B cell (primary cell): ENCODE measurements at regions not wholly inside any gene's neighbourhood (a gene's known extent, or its start where the extent isn't known, plus 50 kb on each side); places are given as distances from the start of the nearest gene placed in this dataset.
A peak's percentile ranks its signal among the peaks of the same experiment; 100 is the strongest.

ENCODE experiments used
- ATAC-seq: fragments of 200-7000 bp; cut with Tn5 transposase; one replicate; pipeline ENCODE4 v1.10.0; 2021; ENCODE audit warnings: low read depth, mild to moderate bottlenecking, moderate number of reproducible peaks, moderate library complexity
- CTCF ChIA-PET: fragments of 350-600 bp; sonication (Branson Sonifier 250); formaldehyde crosslinking; loops from one replicate; lab custom pipeline; 2021; ENCODE audit warnings: antibody characterized with exemption, inconsistent platforms; lab: Charles Lee
- POLR2A ChIA-PET: fragments of 350-600 bp; sonication (Branson Sonifier 250); formaldehyde crosslinking; loops from one replicate; lab custom pipeline; 2021; ENCODE audit warnings: antibody characterized with exemption; lab: Charles Lee
- DNase-seq: peaks from one replicate; pipeline ENCODE4 v3.0.0; 2013
- H2AFZ ChIP-seq: 2 replicates; pipeline ENCODE4 v1.6.1; 2012; ENCODE audit warnings: mild to moderate bottlenecking, low read depth, low read length; ENCODE audit not compliant: insufficient read depth, poor library complexity, severe bottlenecking
- H3K27ac ChIP-seq, 2 donors: 1 replicate in 1 of 2; 2 replicates in 1 of 2; pipeline ENCODE4 v1.5.1; 2012 to 2013; ENCODE audit warnings: low read length in 2 of 2, mild to moderate bottlenecking in 2 of 2, moderate library complexity in 1 of 2
- H3K27me3 ChIP-seq, 4 experiments: fragments of 200-600 bp in 1 of 4; sonication (generic) in 1 of 4; replicated peaks in 1 of 4; 1 replicate in 2 of 4; 2 replicates in 2 of 4; pipeline versions ENCODE4 v1.6.1 to v1.7.0; 2013 to 2016; ENCODE audit warnings: low read length in 3 of 4, mild to moderate bottlenecking in 2 of 4, mixed read lengths in 1 of 4, moderate library complexity in 1 of 4; ENCODE audit not compliant: insufficient read depth in 4 of 4, control insufficient read depth in 3 of 4; ENCODE audit errors: control extremely low read depth in 1 of 4
- H3K36me3 ChIP-seq, 2 experiments: replicated peaks in 1 of 2; 1 replicate in 1 of 2; 2 replicates in 1 of 2; pipeline versions ENCODE4 v1.6.1 to v1.7.1; 2013; ENCODE audit warnings: low read length in 1 of 2; ENCODE audit not compliant: insufficient read depth in 2 of 2, control insufficient read depth in 1 of 2; ENCODE audit errors: control extremely low read depth in 1 of 2, extremely low read depth in 1 of 2
- H3K4me1 ChIP-seq, 2 donors: fragments of 200-600 bp in 1 of 2; sonication (generic) in 1 of 2; 1 replicate in 1 of 2; 2 replicates in 1 of 2; pipeline versions ENCODE4 v1.5.1 to v1.6.1; 2013 to 2017; ENCODE audit warnings: low read length in 2 of 2; ENCODE audit not compliant: control insufficient read depth in 2 of 2, insufficient read depth in 2 of 2
- H3K4me2 ChIP-seq: replicated peaks from 2 replicates; pipeline ENCODE3; 2012; ENCODE audit warnings: mild to moderate bottlenecking, low read depth, low read length; ENCODE audit not compliant: poor library complexity, severe bottlenecking
- H3K4me3 ChIP-seq, 5 experiments: fragments of 200-600 bp in 1 of 5; sonication (generic) in 1 of 5; 1 replicate in 3 of 5; 2 replicates in 2 of 5; pipeline versions ENCODE4 v1.5.1 to v1.7.0; 2011 to 2016; ENCODE audit warnings: low read length in 4 of 5, mild to moderate bottlenecking in 4 of 5, low read depth in 2 of 5, control low read depth in 1 of 5, moderate library complexity in 1 of 5; ENCODE audit not compliant: insufficient read depth in 1 of 5; ENCODE audit errors: control extremely low read depth in 1 of 5, extremely low read depth in 1 of 5
- H3K79me2 ChIP-seq: fragments of 200-600 bp; sonication (generic); one replicate; pipeline ENCODE4 v1.6.0; 2016; ENCODE audit warnings: low read length; ENCODE audit not compliant: control insufficient read depth, insufficient read depth
- H3K9ac ChIP-seq: fragments of 200-600 bp; sonication (generic); 2 replicates; pipeline ENCODE4 v1.6.1; 2017; ENCODE audit warnings: mild to moderate bottlenecking, low read length, moderate library complexity
- H3K9me3 ChIP-seq, 3 donors: one replicate each; pipeline versions ENCODE4 v1.6.1 to v1.7.1; 2013; ENCODE audit warnings: low read length in 2 of 3; ENCODE audit not compliant: control insufficient read depth in 2 of 3, insufficient read depth in 1 of 3; ENCODE audit errors: control extremely low read depth in 1 of 3
- H4K20me1 ChIP-seq: 2 replicates; pipeline ENCODE4 v1.6.0; 2012; ENCODE audit warnings: mild to moderate bottlenecking, low read length; ENCODE audit not compliant: insufficient read depth, control insufficient read depth, poor library complexity, severe bottlenecking
- H3K27ac Mint-ChIP-seq: one replicate; pipeline ENCODE4 v1.8.0; 2021; ENCODE audit warnings: mixed read lengths
- H3K27me3 Mint-ChIP-seq: one replicate; pipeline ENCODE4 v1.8.0; 2021; ENCODE audit warnings: mixed read lengths
- H3K4me1 Mint-ChIP-seq: one replicate; pipeline ENCODE4 v1.8.0; 2021; ENCODE audit warnings: mixed read lengths
- H3K4me3 Mint-ChIP-seq: one replicate; pipeline ENCODE4 v1.8.0; 2021; ENCODE audit warnings: mixed read lengths
- H3K9me3 Mint-ChIP-seq: one replicate; pipeline ENCODE4 v1.8.0; 2022; ENCODE audit warnings: mixed read lengths; ENCODE audit not compliant: insufficient read depth
- CTCF ChIP-seq: fragments of 200-600 bp; IDR thresholded peaks from one replicate; pipeline ENCODE4 v1.8.0; 2022; ENCODE audit warnings: antibody characterized with exemption, mild to moderate bottlenecking
- EZH2 ChIP-seq: IDR thresholded peaks from 2 replicates; pipeline ENCODE4 v1.6.1; 2012; ENCODE audit warnings: borderline replicate concordance, low read depth, mild to moderate bottlenecking, moderate library complexity, low read length; ENCODE audit not compliant: insufficient read depth, poor library complexity, severe bottlenecking
- WGBS: methylation state at CpG from one replicate; pipeline ENCODE4 v1.1.5; 2013; ENCODE audit warnings: missing lambda C conversion rate; ENCODE audit not compliant: insufficient coverage; 5-methylcytosine and 5-hydroxymethylcytosine counted together
- intact Hi-C: fragments of 100-400 bp; cut with micrococcal nuclease; formaldehyde crosslinking; loops from one replicate; pipeline ENCODE4 v1.10.0; 2022

DNA sequence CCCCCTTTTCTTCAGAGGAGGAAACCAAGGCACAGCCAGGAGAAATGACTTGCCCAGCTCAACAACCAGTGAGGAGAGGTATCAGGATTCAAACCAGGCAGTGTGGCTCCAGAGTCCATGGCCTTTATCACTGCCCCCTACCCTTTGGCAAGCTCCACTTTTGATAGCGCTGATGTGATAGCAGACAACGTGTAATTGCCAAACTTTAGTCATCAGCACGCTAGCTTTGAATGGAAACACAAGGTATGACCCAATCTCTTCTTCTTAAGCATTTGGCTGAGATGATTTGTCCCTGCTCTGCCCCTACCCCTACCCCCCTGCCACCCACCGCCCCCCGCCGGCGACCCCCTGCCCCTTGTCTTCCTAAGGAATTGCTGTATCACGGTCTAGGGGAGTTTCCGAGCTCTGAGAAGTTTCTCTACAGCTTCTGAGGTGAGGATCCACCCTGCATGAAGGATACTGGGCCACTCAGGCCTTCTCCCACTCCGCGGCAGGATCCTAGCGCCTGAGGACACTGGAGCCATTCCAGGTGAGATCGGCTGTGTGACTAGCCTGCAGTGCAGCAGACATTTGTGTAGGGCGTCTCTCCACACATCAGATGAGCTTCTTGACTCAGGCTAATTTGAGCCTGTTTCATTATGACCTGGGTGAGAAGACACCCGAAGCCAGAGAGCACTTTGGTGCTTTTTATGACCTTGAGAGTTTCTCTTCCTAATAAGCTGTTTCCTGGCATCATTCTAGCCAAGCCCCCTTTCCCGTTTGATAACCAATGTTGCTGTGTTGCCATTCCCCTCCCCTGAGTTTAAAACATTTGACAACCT lies 75.1 kb upstream of the MAP4K4 start:
- Histone ChIP-seq H3K4me2 (peak overlapping the region; percentile 63), H3K36me3 (no peaks in the 10 kb centered on the region), H3K79me2 (peaks cover 5% of the 10 kb centered on the region), H3K27me3 (no peaks in the 10 kb centered on the region), H2AFZ (peak overlapping the region; percentile 57), H3K4me1 (peaks cover 42 to 62% of the 10 kb centered on the region in 2 donors), H4K20me1 (no peaks in the 10 kb centered on the region), H3K4me3 (peak overlapping the region in 1 of 5 experiments; percentile 16), H3K9ac (peak overlapping the region; percentile 44), H3K9me3 (peaks cover 0 to 6% (median 0%) of the 10 kb centered on the region in 3 donors), H3K27ac (peak overlapping the region; percentile 75 to 88)
- ATAC-seq (peak; percentile 48), DNase-seq (no peak)
- Mint-ChIP-seq H3K9me3 (no peaks in the 10 kb centered on the region), H3K27me3 (no peaks in the 10 kb centered on the region), H3K4me3 (peak overlapping the region; percentile 62), H3K4me1 (peaks cover 74% of the 10 kb centered on the region), H3K27ac (peak overlapping the region; percentile 80)
- 53% methylated on average over 8 of the region's 16 CpGs for WGBS
- TF ChIP-seq CTCF (no peak), EZH2 (no peak)
- intact Hi-C loops, result loop anchor here (1.0 to 5.0 kb wide), 7 partner anchors 14 to 620 kb away; partner anchors contain the start of genes MAP4K4 and RPL31
- ChIA-PET CTCF (interaction anchor here (1.1 to 2.8 kb wide), 5 partner anchors 49 to 209 kb away, joined by 3 to 14 read pairs (median 3); no protein-coding TSS in a partner anchor), POLR2A (interaction anchor here (1.4 to 1.7 kb wide), 2 partner anchors 9 to 11 kb away, joined by 4 to 6 read pairs; no protein-coding TSS in a partner anchor)

DNA sequence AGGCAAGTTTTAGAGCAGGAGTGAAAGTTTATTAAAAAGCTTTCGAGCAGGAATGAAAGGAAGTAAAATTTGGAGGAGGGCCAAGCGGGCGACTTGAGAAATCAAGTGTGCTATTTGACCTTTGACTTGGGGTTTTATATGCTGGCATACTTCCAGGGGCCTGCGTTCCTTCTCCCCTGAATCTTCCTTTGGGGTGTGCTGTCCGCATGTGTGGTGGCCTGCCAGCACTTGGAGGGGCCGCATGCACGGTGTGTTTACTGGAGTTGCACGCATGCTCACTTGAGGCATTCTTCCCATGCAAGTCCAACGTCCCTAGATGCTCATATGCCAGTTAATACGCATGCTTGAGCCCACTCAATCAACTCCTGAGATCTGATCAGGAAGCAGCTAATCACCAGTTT lies 78.3 kb upstream of the MAP4K4 start:
- H3K27ac Mint-ChIP-seq, result peak overlapping the region; percentile 50
- intact Hi-C loops, result no loop called here
- Histone ChIP-seq H2AFZ (no peak overlapping the region), H3K27me3 (no peaks in the 10 kb centered on the region), H3K4me3 (no peak overlapping the region), H3K9ac (no peak overlapping the region), H3K4me1 (peaks cover 33 to 45% of the 10 kb centered on the region in 2 donors), H3K9me3 (peaks cover 0 to 6% (median 0%) of the 10 kb centered on the region in 3 donors), H3K27ac (no peak overlapping the region), H4K20me1 (no peaks in the 10 kb centered on the region), H3K36me3 (no peaks in the 10 kb centered on the region), H3K4me2 (no peak overlapping the region), H3K79me2 (peaks cover 5% of the 10 kb centered on the region)
- H3K9me3 Mint-ChIP-seq, result no peaks in the 10 kb centered on the region
- TF ChIP-seq CTCF, result no peak
- no peak for TF ChIP-seq EZH2
- WGBS, result 45% methylated on average over 10 of the region's 10 CpGs
- H3K4me3 Mint-ChIP-seq, result peak overlapping the region; percentile 16
- peaks cover 57% of the 10 kb centered on the region for H3K4me1 Mint-ChIP-seq
- ChIA-PET POLR2A (no interaction called here), CTCF (interaction anchor here (0.6 kb wide), 1 partner anchor 104 kb away, joined by 3 read pairs; no protein-coding TSS in a partner anchor)
- no peak for ATAC-seq
- no peaks in the 10 kb centered on the region for H3K27me3 Mint-ChIP-seq
- DNase-seq, result no peak
